IMR-90 (cell line): ENCODE measurements at regions not wholly inside any gene's neighbourhood (a gene's known extent, or its start where the extent isn't known, plus 50 kb on each side); places are given as distances from the start of the nearest gene placed in this dataset.

Experiments used
- ATAC-seq: fragments of 200-7000 bp; cut with Tn5 transposase; 2 replicates; pipeline ENCODE4 v1.9.1; 2020; ENCODE audit warnings: low read depth, mild to moderate bottlenecking, moderate library complexity
- BruUV-seq: library from RNA; stranded (reverse); fragments of 400-500 nt; replicated peaks from 2 replicates; lab custom pipeline; 2021; lab: Mats Ljungman, UMichigan
- CTCF ChIA-PET: fragments of 300-600 bp; formaldehyde crosslinking; extraction: SDS; loops from one replicate; lab custom pipeline; 2021; ENCODE audit warnings: antibody characterized with exemption; lab: Yijun Ruan, JAX
- POLR2A ChIA-PET: fragments of 300-600 bp; sonication (Branson Sonifier 250); formaldehyde crosslinking; loops from one replicate; lab custom pipeline; 2022; ENCODE audit warnings: antibody characterized with exemption; ENCODE audit not compliant: unreplicated experiment; lab: Charles Lee
- DNase-seq: peaks from one replicate; pipeline ENCODE4 v3.0.0; 2013
- H2AFZ ChIP-seq: replicated peaks from 2 replicates; pipeline ENCODE3; 2013; ENCODE audit warnings: low read length, mild to moderate bottlenecking; ENCODE audit not compliant: poor library complexity
- H2AK5ac ChIP-seq: 2 replicates; pipeline ENCODE4 v1.6.1; 2013; ENCODE audit warnings: low read depth, low read length, inconsistent platforms
- H2AK9ac ChIP-seq: replicated peaks from 2 replicates; pipeline ENCODE3; 2013; ENCODE audit warnings: mild to moderate bottlenecking, low read depth, low read length, moderate library complexity; ENCODE audit not compliant: poor library complexity
- H2BK120ac ChIP-seq: 2 replicates; pipeline ENCODE4 v1.6.1; 2013; ENCODE audit warnings: low read depth, low read length, inconsistent platforms
- H2BK15ac ChIP-seq: 3 replicates; pipeline ENCODE4 v1.6.1; 2013; ENCODE audit warnings: low read depth, low read length, inconsistent platforms
- H2BK20ac ChIP-seq: 2 replicates; pipeline ENCODE4 v1.6.1; 2013; ENCODE audit warnings: low read depth, mild to moderate bottlenecking, inconsistent platforms, low read length, moderate library complexity
- H2BK5ac ChIP-seq: 2 replicates; pipeline ENCODE4 v1.6.1; 2013; ENCODE audit warnings: mild to moderate bottlenecking, low read depth, low read length, inconsistent platforms; ENCODE audit not compliant: poor library complexity, severe bottlenecking
- H3K14ac ChIP-seq: replicated peaks from 2 replicates; pipeline ENCODE4 v1.6.1; 2013; ENCODE audit warnings: low read depth, low read length, inconsistent platforms
- H3K18ac ChIP-seq: 2 replicates; pipeline ENCODE4 v1.6.1; 2013; ENCODE audit warnings: low read depth, low read length, control low read depth
- H3K23ac ChIP-seq: 2 replicates; pipeline ENCODE4 v1.6.1; 2013; ENCODE audit warnings: low read depth, low read length, inconsistent platforms
- H3K27ac ChIP-seq: 2 replicates; pipeline ENCODE4 v1.5.1; 2013; ENCODE audit warnings: mild to moderate bottlenecking, control low read depth, low read length; ENCODE audit not compliant: insufficient read depth
- H3K27me3 ChIP-seq: 2 replicates; pipeline ENCODE4 v1.6.1; 2013; ENCODE audit warnings: low read length; ENCODE audit not compliant: control insufficient read depth, insufficient read depth
- H3K36me3 ChIP-seq: 2 replicates; pipeline ENCODE4 v1.6.1; 2013; ENCODE audit warnings: low read length, mixed read lengths; ENCODE audit not compliant: control insufficient read depth, insufficient read depth
- H3K4ac ChIP-seq: 2 replicates; pipeline ENCODE4 v1.6.1; 2013; ENCODE audit warnings: low read depth, low read length, inconsistent platforms
- H3K4me1 ChIP-seq: 2 replicates; pipeline ENCODE4 v1.6.1; 2013; ENCODE audit warnings: low read length, mixed read lengths; ENCODE audit not compliant: control insufficient read depth, insufficient read depth
- H3K4me2 ChIP-seq: 2 replicates; pipeline ENCODE4 v1.6.1; 2013; ENCODE audit warnings: low read depth, mild to moderate bottlenecking, control low read depth, low read length, moderate library complexity
- H3K4me3 ChIP-seq: 2 replicates; pipeline ENCODE4 v1.5.1; 2013; ENCODE audit warnings: low read depth, mild to moderate bottlenecking, control low read depth, low read length, moderate library complexity; ENCODE audit not compliant: insufficient read depth
- H3K56ac ChIP-seq: 2 replicates; pipeline ENCODE4 v1.6.1; 2013; ENCODE audit warnings: low read length, inconsistent platforms; ENCODE audit not compliant: insufficient read depth; ENCODE audit errors: extremely low read depth
- H3K79me1 ChIP-seq, 2 experiments: 2 replicates each; pipeline ENCODE4 v1.6.1; 2013; ENCODE audit warnings: low read length in 2 of 2, inconsistent platforms in 1 of 2, low read depth in 1 of 2
- H3K9ac ChIP-seq: 2 replicates; pipeline ENCODE4 v1.6.1; 2013; ENCODE audit warnings: low read depth, low read length, control low read depth
- H3K9me1 ChIP-seq: 2 replicates; pipeline ENCODE4 v1.6.1; 2013; ENCODE audit warnings: low read length, inconsistent platforms; ENCODE audit not compliant: insufficient read depth
- H3K9me3 ChIP-seq: 2 replicates; pipeline ENCODE4 v1.6.1; 2013; ENCODE audit warnings: low read length; ENCODE audit not compliant: control insufficient read depth, insufficient read depth
- H4K20me1 ChIP-seq: 2 replicates; pipeline ENCODE4 v1.6.1; 2013; ENCODE audit warnings: low read length, inconsistent platforms; ENCODE audit not compliant: insufficient read depth
- H4K5ac ChIP-seq: 2 replicates; pipeline ENCODE4 v1.6.1; 2013; ENCODE audit warnings: mild to moderate bottlenecking, low read depth, low read length, control low read depth
- H4K8ac ChIP-seq, 2 experiments: 2 replicates each; pipeline ENCODE4 v1.6.1; 2013; ENCODE audit warnings: low read depth in 2 of 2, low read length in 2 of 2, control low read depth in 1 of 2, inconsistent platforms in 1 of 2
- H4K91ac ChIP-seq: 2 replicates; pipeline ENCODE4 v1.6.1; 2013; ENCODE audit warnings: low read depth, low read length, inconsistent platforms; ENCODE audit not compliant: insufficient read depth
- BHLHE40 ChIP-seq: fragments of 150-350 bp; IDR thresholded peaks from 2 replicates; pipeline ENCODE4 v1.6.1; 2016; ENCODE audit warnings: mild to moderate bottlenecking, low read depth, low read length
- CHD1 ChIP-seq: IDR thresholded peaks from 2 replicates; pipeline ENCODE4 v1.6.1; 2012; ENCODE audit warnings: low read depth, low read length, improper control_type of control experiment
- CTCF ChIP-seq: conservative IDR thresholded peaks from 2 replicates; pipeline ENCODE4 v1.5.1; 2012; ENCODE audit warnings: mild to moderate bottlenecking, low read depth, low read length, improper control_type of control experiment
- ELK1 ChIP-seq: fragments of 150-350 bp; IDR thresholded peaks from 2 replicates; pipeline ENCODE4 v1.6.1; 2016; ENCODE audit warnings: low read depth, mild to moderate bottlenecking, low read length, moderate library complexity, borderline replicate concordance
- FOS ChIP-seq: fragments of 150-350 bp; IDR thresholded peaks from 2 replicates; pipeline ENCODE4 v1.6.1; 2016; ENCODE audit warnings: low read depth, low read length
- MXI1 ChIP-seq: IDR thresholded peaks from 2 replicates; pipeline ENCODE4 v1.6.1; 2012; ENCODE audit warnings: low read depth, mild to moderate bottlenecking, low read length, moderate library complexity, borderline replicate concordance
- NFE2L2 ChIP-seq: fragments of 150-350 bp; IDR thresholded peaks from 2 replicates; pipeline ENCODE4 v1.6.1; 2016; ENCODE audit warnings: low read depth, mild to moderate bottlenecking, low read length
- RAD21 ChIP-seq: IDR thresholded peaks from 2 replicates; pipeline ENCODE4 v1.6.1; 2012; ENCODE audit warnings: low read length, improper control_type of control experiment
- RCOR1 ChIP-seq: IDR thresholded peaks from 2 replicates; pipeline ENCODE4 v1.6.1; 2012; ENCODE audit warnings: mild to moderate bottlenecking, low read length, improper control_type of control experiment; ENCODE audit not compliant: insufficient replicate concordance
- SMC3 ChIP-seq: fragments of 150-350 bp; IDR thresholded peaks from 2 replicates; pipeline ENCODE4 v1.6.1; 2016; ENCODE audit warnings: low read depth, mild to moderate bottlenecking, antibody characterized with exemption, low read length, moderate library complexity
- USF2 ChIP-seq: fragments of 150-350 bp; IDR thresholded peaks from 2 replicates; pipeline ENCODE4 v1.6.1; 2017; ENCODE audit warnings: mild to moderate bottlenecking, antibody characterized with exemption, low read length, low read depth
- WGBS, 2 experiments: methylation state at CpG; one replicate each; pipeline versions ENCODE4 v1.1.5 to v1.1.7; 2013; ENCODE audit warnings: missing lambda C conversion rate in 2 of 2; ENCODE audit not compliant: insufficient read length in 1 of 2; ENCODE audit errors: extremely low coverage in 2 of 2; 5-methylcytosine and 5-hydroxymethylcytosine counted together
- dilution Hi-C: fragments of 300-500 bp; cut with HindIII; formaldehyde crosslinking; loops from one replicate; pipeline ENCODE4 v1.14.3; 2018; ENCODE audit warnings: low sequenced_read_pairs; ENCODE audit not compliant: unreplicated experiment
- in situ Hi-C: fragments of 300-500 bp; cut with MboI; formaldehyde crosslinking; loops from 3 replicates; pipeline ENCODE4 v1.14.3; 2019; ENCODE audit warnings: low sequenced_read_pairs, inconsistent platforms, mixed read lengths
- intact Hi-C: fragments of 100-400 bp; cut with micrococcal nuclease; formaldehyde crosslinking; loops from 2 replicates; pipeline ENCODE4 v1.10.0; 2022

GRCh38 chr6:146938266-146938665 is 266.0 kb upstream of the STXBP5 start:
- Histone ChIP-seq H3K9me3 (peaks cover 4% of the 10 kb centered on the region), H3K27ac (no peak overlapping the region), H3K4me1 (no peaks in the 10 kb centered on the region), H3K4me2 (no peak overlapping the region), H4K20me1 (no peaks in the 10 kb centered on the region), H3K14ac (no peak overlapping the region), H3K56ac (no peak overlapping the region), H3K9me1 (peaks cover 4% of the 10 kb centered on the region; the same call in 1 of the 2 replicates), H3K27me3 (no peaks in the 10 kb centered on the region), H3K18ac (no peak overlapping the region), H3K4ac (no peak overlapping the region), H2AFZ (no peak overlapping the region), H4K5ac (no peak overlapping the region), H2BK20ac (no peak overlapping the region), H3K4me3 (no peak overlapping the region), H4K91ac (no peak overlapping the region), H2AK9ac (no peak overlapping the region), H2BK120ac (no peak overlapping the region), H3K79me1 (no peaks in the 10 kb centered on the region), H3K23ac (no peak overlapping the region), H2AK5ac (no peak overlapping the region), H2BK5ac (no peak overlapping the region), H2BK15ac (no peak overlapping the region), H3K9ac (no peak overlapping the region), H4K8ac (no peak overlapping the region), H3K36me3 (no peaks in the 10 kb centered on the region)
- DNase-seq, result no peak
- dilution Hi-C loops, result no loop called here
- TF ChIP-seq NFE2L2 (no peak), CHD1 (no peak), RAD21 (no peak), SMC3 (no peak), MXI1 (no peak), USF2 (no peak), RCOR1 (no peak), BHLHE40 (no peak), FOS (no peak), CTCF (no peak), ELK1 (no peak)
- ATAC-seq, result no peak
- BruUV-seq, result no TSS peak
- no CpG with 5 or more reads among the region's 1 CpG for WGBS, 2 experiments
- POLR2A ChIA-PET, result no interaction called here
- in situ Hi-C loops, result no loop called here
- intact Hi-C loops, result no loop called here
- CTCF ChIA-PET, result no interaction called here
